ENCODE measurements at regions not wholly inside any gene's neighbourhood (a gene's known extent, or its start where the extent isn't known, plus 50 kb on each side); places are given as distances from the start of the nearest gene placed in this dataset.

- TF ChIP-seq, protein P1, sequence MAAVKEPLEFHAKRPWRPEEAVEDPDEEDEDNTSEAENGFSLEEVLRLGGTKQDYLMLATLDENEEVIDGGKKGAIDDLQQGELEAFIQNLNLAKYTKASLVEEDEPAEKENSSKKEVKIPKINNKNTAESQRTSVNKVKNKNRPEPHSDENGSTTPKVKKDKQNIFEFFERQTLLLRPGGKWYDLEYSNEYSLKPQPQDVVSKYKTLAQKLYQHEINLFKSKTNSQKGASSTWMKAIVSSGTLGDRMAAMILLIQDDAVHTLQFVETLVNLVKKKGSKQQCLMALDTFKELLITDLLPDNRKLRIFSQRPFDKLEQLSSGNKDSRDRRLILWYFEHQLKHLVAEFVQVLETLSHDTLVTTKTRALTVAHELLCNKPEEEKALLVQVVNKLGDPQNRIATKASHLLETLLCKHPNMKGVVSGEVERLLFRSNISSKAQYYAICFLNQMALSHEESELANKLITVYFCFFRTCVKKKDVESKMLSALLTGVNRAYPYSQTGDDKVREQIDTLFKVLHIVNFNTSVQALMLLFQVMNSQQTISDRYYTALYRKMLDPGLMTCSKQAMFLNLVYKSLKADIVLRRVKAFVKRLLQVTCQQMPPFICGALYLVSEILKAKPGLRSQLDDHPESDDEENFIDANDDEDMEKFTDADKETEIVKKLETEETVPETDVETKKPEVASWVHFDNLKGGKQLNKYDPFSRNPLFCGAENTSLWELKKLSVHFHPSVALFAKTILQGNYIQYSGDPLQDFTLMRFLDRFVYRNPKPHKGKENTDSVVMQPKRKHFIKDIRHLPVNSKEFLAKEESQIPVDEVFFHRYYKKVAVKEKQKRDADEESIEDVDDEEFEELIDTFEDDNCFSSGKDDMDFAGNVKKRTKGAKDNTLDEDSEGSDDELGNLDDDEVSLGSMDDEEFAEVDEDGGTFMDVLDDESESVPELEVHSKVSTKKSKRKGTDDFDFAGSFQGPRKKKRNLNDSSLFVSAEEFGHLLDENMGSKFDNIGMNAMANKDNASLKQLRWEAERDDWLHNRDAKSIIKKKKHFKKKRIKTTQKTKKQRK (IDR thresholded peaks at IDR 0.05; ENCODE audit: borderline replicate concordance, low read depth, low read length): no peak
- no peak for TF ChIP-seq GTF2E2 (tag; IDR thresholded peaks at IDR 0.05)
- TF ChIP-seq MTA1 (IDR thresholded peaks at IDR 0.05; ENCODE audit: borderline replicate concordance): no peak
- no peak for TF ChIP-seq ZNF589 (CRISPR knock-in tag; IDR thresholded peaks at IDR 0.05; ENCODE audit: low read depth)
- TF ChIP-seq MAFK (IDR thresholded peaks at IDR 0.05; ENCODE audit: low read length): no peak
- TF ChIP-seq POLR3A (IDR thresholded peaks at IDR 0.05; ENCODE audit: borderline replicate concordance, extremely low read depth, insufficient read depth, insufficient read length): no peak
Observed at GRCh38 chr3:117848606-117849005, 1139.0 kb downstream of the TUSC7 start (continued).

DNA sequence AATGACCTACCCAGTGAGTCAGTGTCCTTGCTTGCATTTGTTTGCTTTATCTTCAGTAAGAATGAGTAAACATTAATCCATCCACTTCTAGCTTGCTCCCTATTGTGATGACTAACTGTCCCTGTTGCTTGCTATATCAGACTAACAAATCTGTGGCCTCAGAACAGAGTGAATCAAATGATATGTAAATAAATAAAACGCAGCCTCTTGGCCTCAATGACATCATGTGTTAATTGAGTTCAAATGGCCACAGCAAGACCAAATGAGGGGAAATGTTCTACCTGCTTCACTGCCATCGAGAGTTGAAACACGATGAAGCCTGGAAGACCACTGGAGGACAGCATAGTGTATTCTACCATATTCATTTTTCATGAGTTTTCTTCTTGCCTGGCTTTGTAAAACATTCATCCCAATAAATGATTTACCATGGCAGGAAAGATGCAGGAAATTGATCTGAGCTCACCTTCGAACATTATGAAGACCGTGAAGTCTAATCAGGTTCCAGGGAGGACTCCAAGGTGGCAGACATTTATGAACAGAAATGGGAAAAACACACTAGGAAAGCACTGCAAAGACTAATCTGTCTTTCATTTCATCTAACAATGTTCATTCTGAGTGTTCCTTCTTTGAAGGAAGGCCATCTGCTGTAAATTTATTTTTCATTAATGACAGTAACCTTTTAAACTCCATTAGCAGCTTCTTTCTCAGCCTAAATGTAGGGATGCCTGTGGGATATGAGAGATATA is 1144.5 kb downstream of the TUSC7 start:
- no peaks in the 10 kb centered on the region for H3K9me3 ChIP-seq (replicated peaks; ENCODE audit: control insufficient read depth, insufficient read depth, low read depth, low read length)
- H3K79me2 ChIP-seq (ENCODE audit: control insufficient read depth, insufficient read depth, low read length): no peaks in the 10 kb centered on the region
- no peaks in the 10 kb centered on the region for H3K36me3 ChIP-seq (ENCODE audit: control insufficient read depth, insufficient read depth, low read length)
- H3K27me3 ChIP-seq (ENCODE audit: control insufficient read depth in 2 of 2, insufficient read depth in 2 of 2, low read length in 2 of 2): no peaks in the 10 kb centered on the region
- ChIA-PET POLR2A (no interaction called here), CTCF (ENCODE audit: low intra/inter-chr PET ratio) (no interaction called here)
- no peak overlapping the region for H3K27ac ChIP-seq (ENCODE audit: extremely low read depth, low read depth, low read length)
- WGBS (ENCODE audit: insufficient coverage, low coverage, missing lambda C conversion rate): 0% methylated on average over 4 of the region's 5 CpGs
- intact Hi-C loops (cut with micrococcal nuclease) (no loop called here), in situ Hi-C loops (cut with MboI) (no loop called here)
- no peak overlapping the region for H3K4me3 ChIP-seq
- no peak for DNase-seq (ENCODE audit: extremely low read depth in 1 of 4, low spot score in 3 of 4)
- H3K4me2 ChIP-seq (ENCODE audit: insufficient read depth, low read length): no peak overlapping the region
- no peak for ATAC-seq
- BruUV-seq (replicated peaks): no TSS peak
- H3K9ac ChIP-seq (ENCODE audit: insufficient read depth in 1 of 2, low read depth in 2 of 2, low read length in 2 of 2): no peak overlapping the region
- no peaks in the 10 kb centered on the region for H4K20me1 ChIP-seq (replicated peaks; ENCODE audit: control insufficient read depth, insufficient read depth, low read length)
- no peak for FAIRE-seq
- no peak overlapping the region for H2AFZ ChIP-seq (ENCODE audit: low read depth, low read length)
- no peaks in the 10 kb centered on the region for H3K4me1 ChIP-seq (replicated peaks in 1 of 2; ENCODE audit: control insufficient read depth in 2 of 2, insufficient read depth in 2 of 2, low read length in 2 of 2)
- no peaks in the 10 kb centered on the region for H3K9me1 ChIP-seq (ENCODE audit: control insufficient read depth, insufficient read depth, low read length)
- TF ChIP-seq GTF2F1 (IDR thresholded peaks at IDR 0.05; ENCODE audit: low read depth, low read length): no peak
- no peak for TF ChIP-seq ILK (tag; IDR thresholded peaks at IDR 0.05; ENCODE audit: borderline replicate concordance, low read depth)
- no peak for TF ChIP-seq SMARCA4 (IDR thresholded peaks at IDR 0.05)
- TF ChIP-seq HDAC3 (IDR thresholded peaks at IDR 0.05; ENCODE audit: borderline replicate concordance, partially characterized antibody): no peak
- no peak for TF ChIP-seq FOXA1 (IDR thresholded peaks at IDR 0.05; ENCODE audit: borderline replicate concordance)
- TF ChIP-seq, protein P2, sequence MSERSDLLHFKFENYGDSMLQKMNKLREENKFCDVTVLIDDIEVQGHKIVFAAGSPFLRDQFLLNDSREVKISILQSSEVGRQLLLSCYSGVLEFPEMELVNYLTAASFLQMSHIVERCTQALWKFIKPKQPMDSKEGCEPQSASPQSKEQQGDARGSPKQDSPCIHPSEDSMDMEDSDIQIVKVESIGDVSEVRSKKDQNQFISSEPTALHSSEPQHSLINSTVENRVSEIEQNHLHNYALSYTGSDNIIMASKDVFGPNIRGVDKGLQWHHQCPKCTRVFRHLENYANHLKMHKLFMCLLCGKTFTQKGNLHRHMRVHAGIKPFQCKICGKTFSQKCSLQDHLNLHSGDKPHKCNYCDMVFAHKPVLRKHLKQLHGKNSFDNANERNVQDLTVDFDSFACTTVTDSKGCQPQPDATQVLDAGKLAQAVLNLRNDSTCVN (CRISPR knock-in tag; IDR thresholded peaks at IDR 0.05): no peak
- no peak for TF ChIP-seq LCOR (CRISPR knock-in tag; IDR thresholded peaks at IDR 0.05)
- no peak for TF ChIP-seq ZBTB1 (CRISPR knock-in tag; IDR thresholded peaks at IDR 0.05; ENCODE audit: borderline replicate concordance, low read depth)
- TF ChIP-seq ZNF444 (CRISPR knock-in tag; IDR thresholded peaks at IDR 0.05): no peak
- TF ChIP-seq CEBPG (CRISPR knock-in tag; IDR thresholded peaks at IDR 0.05): no peak
- TF ChIP-seq CEBPG (tag; conservative IDR thresholded peaks at IDR 0.05 in 1 of 2, IDR thresholded peaks at IDR 0.05 in 1 of 2): no peak
- TF ChIP-seq ILF3 (IDR thresholded peaks at IDR 0.05; ENCODE audit: borderline replicate concordance): no peak

Measured in K562 (cell line).